Neutrophil (primary cell): ENCODE measurements at regions not wholly inside any gene's neighbourhood (a gene's known extent, or its start where the extent isn't known, plus 50 kb on each side); places are given as distances from the start of the nearest gene placed in this dataset.

Source experiments
- H3K27ac ChIP-seq: fragments of 200-600 bp; sonication (generic); 2 replicates; pipeline ENCODE4 v1.5.1; 2016; ENCODE audit warnings: mild to moderate bottlenecking, moderate library complexity
- H3K27me3 ChIP-seq: fragments of 200-600 bp; sonication (generic); 2 replicates; pipeline ENCODE4 v1.6.0; 2016; ENCODE audit warnings: mild to moderate bottlenecking
- H3K36me3 ChIP-seq: fragments of 200-600 bp; sonication (generic); 2 replicates; pipeline ENCODE4 v1.5.1; 2017
- H3K4me1 ChIP-seq, 2 experiments: fragments of 200-600 bp in 1 of 2; sonication (generic) in 1 of 2; 1 replicate in 1 of 2; 2 replicates in 1 of 2; pipeline versions ENCODE4 v1.5.1 to v1.6.1; 2013 to 2016; ENCODE audit warnings: low read depth in 1 of 2, low read length in 1 of 2, mild to moderate bottlenecking in 1 of 2, moderate library complexity in 1 of 2; ENCODE audit not compliant: control insufficient read depth in 1 of 2, insufficient read depth in 1 of 2
- H3K4me3 ChIP-seq, 2 experiments: fragments of 200-600 bp in 1 of 2; sonication (generic) in 1 of 2; 1 replicate in 1 of 2; 2 replicates in 1 of 2; pipeline ENCODE4 v1.5.1; 2013 to 2016; ENCODE audit warnings: low read depth in 1 of 2, low read length in 1 of 2, mild to moderate bottlenecking in 1 of 2, moderate library complexity in 1 of 2
- H3K9me3 ChIP-seq: fragments of 200-600 bp; sonication (generic); 2 replicates; pipeline ENCODE4 v1.5.1; 2016
- CTCF ChIP-seq: fragments of 200-600 bp; sonication (generic); IDR thresholded peaks from 2 replicates; pipeline ENCODE4 v1.5.1; 2016; ENCODE audit warnings: antibody characterized with exemption

DNA sequence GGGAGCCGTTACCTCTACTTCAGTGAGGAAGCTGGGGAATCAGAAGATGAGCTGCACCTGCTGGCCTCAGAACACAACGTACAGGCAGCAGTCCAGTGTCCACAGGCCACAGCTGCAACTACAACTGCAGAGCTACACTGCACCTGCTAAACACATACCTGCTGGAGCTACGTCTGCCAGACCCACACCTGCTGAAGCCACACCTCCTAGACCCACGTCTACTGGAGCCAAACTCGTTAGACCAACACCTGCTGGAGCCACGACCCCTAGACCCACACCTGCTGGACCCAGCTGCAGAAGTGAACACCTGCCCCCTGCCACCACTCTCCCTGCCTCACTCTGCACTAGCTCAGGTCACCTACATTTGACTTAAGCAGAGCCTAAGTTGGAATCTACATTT, 169.9 kb downstream of the USP12 start:
- peaks cover 28% of the 10 kb centered on the region for H3K27me3 ChIP-seq
- no peak for TF ChIP-seq CTCF
- no peak overlapping the region for H3K4me3 ChIP-seq
- no peaks in the 10 kb centered on the region for H3K36me3 ChIP-seq
- H3K9me3 ChIP-seq = no peaks in the 10 kb centered on the region
- no peak overlapping the region for H3K27ac ChIP-seq
- H3K4me1 ChIP-seq = peaks cover 0 to 5% of the 10 kb centered on the region in 2 experiments

DNA sequence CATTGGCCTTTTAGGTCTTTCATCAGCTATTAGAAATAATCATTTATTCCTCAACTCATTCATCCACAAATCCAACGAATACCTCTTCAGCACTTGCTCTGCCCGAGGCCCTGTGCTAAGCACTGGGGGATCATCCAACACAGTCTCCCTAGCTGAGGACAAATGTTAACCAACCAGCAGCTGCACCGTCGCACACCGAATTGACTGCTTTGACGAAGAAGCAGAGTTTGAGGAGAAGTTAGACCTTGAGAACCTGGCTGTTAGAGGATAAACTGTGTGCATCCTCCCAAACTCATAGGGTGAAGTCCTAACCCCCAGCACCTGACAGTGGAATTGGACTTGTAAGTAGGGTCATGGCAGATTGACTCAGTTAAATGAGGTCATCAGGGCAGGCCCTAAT, 170.9 kb downstream of the USP12 start:
- no peak overlapping the region for H3K4me3 ChIP-seq
- TF ChIP-seq CTCF = no peak
- no peaks in the 10 kb centered on the region for H3K9me3 ChIP-seq
- peaks cover 18% of the 10 kb centered on the region for H3K27me3 ChIP-seq
- H3K36me3 ChIP-seq = no peaks in the 10 kb centered on the region
- no peaks in the 10 kb centered on the region for H3K4me1 ChIP-seq
- H3K27ac ChIP-seq = no peak overlapping the region

DNA sequence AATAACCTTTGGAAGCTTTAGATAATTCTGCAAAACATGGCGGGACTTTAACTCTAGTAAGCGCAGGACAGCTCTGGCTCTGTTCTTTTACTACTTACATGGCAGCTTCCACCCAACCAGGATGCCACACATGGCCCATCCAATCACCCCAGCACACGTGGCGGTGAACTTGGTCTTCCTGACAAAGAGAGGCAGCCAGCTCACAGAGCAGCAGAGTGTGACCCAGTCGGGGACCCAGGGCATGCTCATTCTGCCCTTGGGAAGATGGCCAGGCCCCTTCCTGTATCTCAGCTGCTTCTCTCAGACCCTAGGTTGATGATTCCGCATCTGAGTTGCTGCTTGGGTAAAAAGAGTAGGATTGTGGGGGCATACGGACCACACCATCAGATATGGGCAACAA, 172.1 kb downstream of the USP12 start:
- Histone ChIP-seq H3K4me1 (no peaks in the 10 kb centered on the region), H3K9me3 (no peaks in the 10 kb centered on the region), H3K36me3 (no peaks in the 10 kb centered on the region), H3K4me3 (no peak overlapping the region), H3K27me3 (peaks cover 9% of the 10 kb centered on the region), H3K27ac (no peak overlapping the region)
- no peak for TF ChIP-seq CTCF

DNA sequence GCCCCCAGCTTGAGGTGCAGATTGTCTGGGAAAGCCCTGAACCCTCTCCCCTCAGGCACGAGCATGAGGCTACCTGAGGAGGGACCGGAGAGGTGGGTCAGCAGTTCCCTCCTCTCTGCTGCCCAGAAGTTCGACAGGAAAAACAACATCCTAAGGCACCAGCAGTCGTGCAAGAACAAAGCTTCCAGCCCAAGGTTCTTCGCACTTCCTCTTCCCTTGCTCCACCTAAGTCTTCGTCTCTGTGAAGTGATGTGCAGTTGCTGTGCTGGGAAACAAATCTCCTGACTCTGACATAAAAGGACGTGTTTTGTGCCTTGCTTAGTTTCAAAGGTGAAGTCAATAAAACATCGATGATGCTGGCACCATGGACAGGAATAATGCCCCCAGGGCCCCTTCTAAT, 173.3 kb downstream of the USP12 start:
- H3K36me3 ChIP-seq = no peaks in the 10 kb centered on the region
- H3K4me3 ChIP-seq = no peak overlapping the region
- TF ChIP-seq CTCF = no peak
- no peaks in the 10 kb centered on the region for H3K27me3 ChIP-seq
- no peak overlapping the region for H3K27ac ChIP-seq
- H3K4me1 ChIP-seq = no peaks in the 10 kb centered on the region
- no peaks in the 10 kb centered on the region for H3K9me3 ChIP-seq

DNA sequence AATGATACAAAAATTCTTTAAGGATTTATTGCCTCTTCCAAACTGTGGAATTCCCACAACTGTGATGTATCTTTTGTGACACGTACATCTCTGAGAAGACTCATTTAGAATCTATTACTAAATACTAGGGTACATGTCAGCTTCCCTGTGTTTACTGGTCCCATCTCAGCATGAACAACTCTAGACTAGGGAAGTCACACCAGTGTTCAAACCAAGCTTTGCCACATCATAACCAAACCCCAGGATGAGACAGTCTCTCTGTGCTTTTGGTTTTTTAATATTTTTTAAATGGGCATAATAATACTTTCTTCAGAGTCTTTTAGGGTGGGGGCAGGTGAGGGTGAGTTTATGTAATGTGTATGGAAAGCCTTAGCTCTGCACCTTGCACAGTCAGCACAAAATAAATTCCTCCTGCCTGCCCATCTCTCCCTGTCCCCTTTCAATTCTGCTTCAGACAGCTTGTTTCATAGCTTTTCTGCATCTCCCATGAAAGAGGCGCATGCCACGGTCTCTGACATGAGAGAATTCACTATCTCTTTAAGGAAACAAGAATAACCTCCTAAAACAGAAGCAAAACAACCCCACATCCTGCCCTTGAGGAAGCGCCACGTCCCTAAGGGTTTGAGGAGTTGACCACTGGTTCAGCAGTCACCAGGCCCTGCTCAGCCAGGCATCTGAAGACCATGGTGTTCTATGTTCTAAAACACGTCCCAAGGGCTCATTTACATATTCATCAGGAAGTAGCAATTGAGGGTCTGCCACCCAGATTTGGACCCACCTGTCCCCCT, 174.5 kb downstream of the USP12 start:
- Histone ChIP-seq H3K27ac (no peak overlapping the region), H3K27me3 (no peaks in the 10 kb centered on the region), H3K36me3 (no peaks in the 10 kb centered on the region), H3K4me3 (no peak overlapping the region), H3K9me3 (no peaks in the 10 kb centered on the region), H3K4me1 (no peaks in the 10 kb centered on the region)
- TF ChIP-seq CTCF = no peak
